AG08395 (cell line): ENCODE measurements at regions not wholly inside any gene's neighbourhood (a gene's known extent, or its start where the extent isn't known, plus 50 kb on each side); places are given as distances from the start of the nearest gene placed in this dataset.
"Not testable (repeated sequence)": the region's sequence is repeated elsewhere in the genome, so short reads cannot be mapped to it uniquely, and the experiment has no call there.

ENCODE experiments used
- DNase-seq: peaks from one replicate; pipeline ENCODE4 v3.0.0; 2012; ENCODE audit warnings: mixed read lengths, low spot score

GRCh38 chr1:229924639-229925038, 142.4 kb upstream of the GALNT2 start:
- DNase-seq = no peak

DNA sequence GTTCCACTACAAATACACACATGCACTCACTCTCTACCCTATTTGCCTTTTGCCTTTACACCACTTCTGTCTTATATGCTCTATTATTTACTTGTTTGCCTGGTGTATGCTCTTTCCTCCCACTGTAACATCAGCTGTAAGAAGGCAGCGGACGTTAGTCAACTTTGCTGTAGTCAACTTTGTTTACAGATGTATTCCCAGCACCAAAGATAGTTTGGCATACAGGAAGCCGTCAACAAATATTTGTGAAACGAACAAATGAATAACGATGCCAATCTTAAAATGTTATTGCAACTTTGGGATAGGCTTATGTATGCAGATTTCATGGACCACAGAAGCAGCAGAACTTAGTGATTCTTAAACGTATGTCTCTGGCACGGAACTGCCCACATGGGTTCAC, 138.3 kb upstream of the GALNT2 start:
- no peak for DNase-seq

DNA sequence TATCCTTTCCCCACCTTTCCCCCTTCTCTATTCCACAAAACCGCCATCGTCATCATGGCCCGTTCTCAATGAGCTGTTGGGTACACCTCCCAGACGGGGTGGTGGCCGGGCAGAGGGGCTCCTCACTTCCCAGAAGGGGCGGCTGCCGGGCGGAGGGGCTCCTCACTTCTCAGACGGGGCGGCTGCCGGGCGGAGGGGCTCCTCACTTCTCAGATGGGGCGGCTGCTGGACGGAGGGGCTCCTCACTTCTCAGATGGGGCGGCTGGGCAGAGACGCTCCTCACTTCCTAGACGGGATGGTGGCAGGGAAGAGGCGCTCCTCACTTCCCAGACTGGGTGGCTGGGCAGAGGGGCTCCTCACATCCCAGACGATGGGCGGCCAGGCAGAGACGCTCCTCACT, 135.3 kb upstream of the GALNT2 start:
- DNase-seq = not testable (repeated sequence)

DNA sequence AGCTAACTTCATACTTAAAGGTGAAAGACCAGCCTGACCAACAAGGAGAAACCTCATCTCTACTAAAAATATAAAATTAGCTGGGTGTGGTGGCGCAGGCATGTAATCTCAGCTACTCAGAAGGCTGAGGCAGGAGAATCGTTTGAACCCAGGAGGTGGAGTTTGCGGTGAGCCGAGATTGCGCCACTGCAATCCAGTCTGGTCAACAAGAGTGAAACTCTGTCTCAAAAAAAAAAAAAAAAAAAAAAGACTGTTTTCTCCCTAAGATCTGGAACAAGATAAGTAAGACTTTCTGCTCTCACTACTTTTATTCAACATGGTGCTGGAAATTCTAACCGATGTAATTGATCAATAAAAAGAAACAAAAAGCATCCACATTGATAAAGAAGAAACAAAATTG, 131.9 kb upstream of the GALNT2 start:
- DNase-seq = not testable (repeated sequence)

DNA sequence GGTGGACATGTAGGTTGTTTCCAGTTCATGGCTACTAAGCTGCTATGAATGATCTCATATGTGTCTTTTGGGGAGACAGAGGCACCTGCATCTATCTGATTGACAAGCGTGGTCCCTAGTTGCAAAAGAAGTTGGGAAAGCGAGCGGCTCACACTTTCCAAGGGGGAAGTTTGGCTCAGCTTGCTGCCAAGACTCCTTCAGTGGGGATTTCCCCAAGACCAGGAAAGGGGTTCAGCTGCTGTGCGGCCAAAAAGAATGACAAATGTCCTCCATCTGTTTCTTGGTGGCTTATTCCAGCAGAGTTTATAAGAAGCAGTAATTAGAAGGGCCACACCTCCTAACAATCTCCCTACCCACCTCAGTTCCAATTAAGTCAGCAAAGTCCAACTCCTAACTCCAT, 128.5 kb upstream of the GALNT2 start:
- DNase-seq = no peak

DNA sequence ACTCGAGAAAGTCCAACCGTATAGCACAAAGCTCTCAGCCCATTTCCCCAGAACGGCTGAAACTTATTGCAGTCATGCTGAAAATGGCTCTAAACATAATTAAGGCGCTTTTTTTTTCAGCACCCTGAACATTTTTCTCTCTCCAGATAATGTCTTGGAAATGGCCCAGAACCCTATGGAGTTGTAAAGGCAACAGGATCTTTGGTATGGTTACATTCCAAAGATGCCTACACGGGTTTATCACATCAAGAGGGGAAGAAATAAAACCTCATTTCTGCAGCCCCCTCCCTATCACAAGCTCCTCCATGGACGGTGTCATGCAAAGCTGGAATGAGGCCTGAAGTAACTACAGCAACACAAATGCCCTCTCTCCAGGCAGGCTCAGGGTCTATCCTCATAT, 126.4 kb upstream of the GALNT2 start:
- DNase-seq = no peak

DNA sequence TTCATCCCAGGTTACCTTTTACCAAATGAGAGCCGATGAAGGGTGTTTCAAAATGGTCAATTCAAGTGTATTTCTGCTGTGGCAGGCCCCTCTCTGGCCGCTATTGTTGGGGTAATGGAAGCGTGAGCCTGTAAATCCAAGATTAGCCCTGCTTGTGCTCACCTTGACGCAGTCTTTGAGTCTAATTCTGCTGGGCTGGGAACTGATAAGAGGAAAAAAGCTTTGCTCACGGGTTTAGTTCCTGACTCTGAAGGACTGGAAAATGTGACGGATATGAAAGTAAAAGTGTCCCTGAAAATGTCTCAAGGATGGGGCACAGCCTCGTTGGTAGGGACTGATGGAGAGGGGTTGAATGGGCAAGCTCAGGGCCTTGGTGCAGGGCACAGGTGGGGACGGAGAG, 125.9 kb upstream of the GALNT2 start:
- DNase-seq = no peak

DNA sequence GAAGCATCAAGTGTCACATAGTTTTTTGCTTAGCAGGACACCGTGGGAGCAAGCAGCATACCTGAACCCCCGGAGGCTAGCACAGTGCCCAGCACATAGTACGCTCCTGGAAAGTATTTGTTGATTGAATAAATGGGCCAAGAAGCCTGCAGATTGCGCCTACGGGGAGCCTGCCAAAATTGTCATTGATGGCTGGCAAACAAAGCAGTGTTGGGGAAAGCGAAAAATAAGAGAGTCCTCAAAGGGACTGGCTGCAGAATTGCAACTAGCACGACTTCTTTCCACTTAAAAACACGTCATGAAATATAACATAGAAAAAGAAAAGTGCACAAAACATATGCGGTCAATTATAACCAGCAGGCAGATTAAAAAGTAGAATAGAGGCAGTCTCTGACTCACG, 125.2 kb upstream of the GALNT2 start:
- DNase-seq = no peak

GRCh38 chr1:229942501-229942900, 124.5 kb upstream of the GALNT2 start:
- no peak for DNase-seq

GRCh38 chr1:229943148-229943714, 123.8 kb upstream of the GALNT2 start:
- no peak for DNase-seq

- no peak for DNase-seq
Measured at GRCh38 chr1:229943988-229944743, 122.9 kb upstream of the GALNT2 start.

- no peak for DNase-seq
Measured at GRCh38 chr1:229945795-229946194, 121.2 kb upstream of the GALNT2 start.

- no peak for DNase-seq
Measured at GRCh38 chr1:229947968-229948367, 119.1 kb upstream of the GALNT2 start.

GRCh38 chr1:229948438-229948837, 118.6 kb upstream of the GALNT2 start:
- DNase-seq = no peak

DNA sequence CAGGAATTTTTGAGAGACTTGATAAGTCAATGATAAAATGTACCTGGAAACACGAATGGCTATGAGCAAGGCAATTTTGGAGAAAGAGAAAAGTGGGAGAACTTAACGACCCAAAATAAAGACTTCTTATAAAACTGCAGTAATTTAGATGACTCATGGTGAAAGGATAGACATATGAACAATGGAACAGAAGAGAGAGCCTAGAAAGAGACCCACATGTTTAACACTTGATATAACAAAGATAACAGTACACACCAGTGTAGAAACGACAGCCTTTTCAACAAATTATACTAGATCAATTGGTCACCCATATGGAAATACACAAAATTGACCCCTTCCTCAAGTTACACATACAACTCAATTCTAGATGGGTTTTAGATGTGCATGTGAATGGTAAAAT, 117.5 kb upstream of the GALNT2 start:
- no peak for DNase-seq

DNA sequence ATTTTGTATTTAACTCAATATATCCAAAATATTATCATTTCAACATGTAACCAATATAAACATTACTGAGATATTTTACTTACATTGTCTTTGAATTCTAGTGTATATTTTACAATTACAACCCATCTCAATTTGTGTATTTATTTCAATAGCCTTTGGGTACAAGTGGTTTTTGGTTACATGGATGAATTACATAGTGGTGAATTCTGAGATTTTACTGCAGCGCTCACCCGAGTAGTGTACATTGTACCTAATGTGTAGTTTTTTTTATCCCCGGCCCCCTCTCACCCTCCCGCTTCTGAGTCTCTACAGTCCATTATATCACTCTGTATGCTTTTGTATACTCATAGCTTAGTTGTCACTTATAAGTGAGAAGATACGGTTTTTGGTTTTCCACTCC, 117.0 kb upstream of the GALNT2 start:
- no peak for DNase-seq

DNA sequence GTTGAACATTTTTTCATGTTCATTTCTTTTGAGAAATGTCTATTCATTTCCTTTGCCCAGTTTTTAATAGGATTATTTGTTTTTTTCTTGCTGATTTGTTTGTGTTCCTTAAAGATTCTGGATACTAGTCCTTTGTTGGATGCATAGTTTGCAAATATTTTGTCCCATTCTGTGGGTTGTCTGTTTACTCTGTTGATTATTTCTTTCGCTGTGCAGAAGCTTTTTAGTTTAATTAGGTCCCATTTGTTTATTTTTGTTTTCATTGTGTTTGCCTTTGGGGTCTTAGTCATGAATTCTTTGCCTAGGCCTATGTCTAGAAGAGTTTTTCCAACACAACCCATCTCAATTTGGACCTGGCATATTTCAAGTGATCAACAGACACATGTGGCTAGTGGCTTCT, 116.1 kb upstream of the GALNT2 start:
- no peak for DNase-seq

GRCh38 chr1:229951856-229952534, 115.0 kb upstream of the GALNT2 start:
- DNase-seq = no peak

DNA sequence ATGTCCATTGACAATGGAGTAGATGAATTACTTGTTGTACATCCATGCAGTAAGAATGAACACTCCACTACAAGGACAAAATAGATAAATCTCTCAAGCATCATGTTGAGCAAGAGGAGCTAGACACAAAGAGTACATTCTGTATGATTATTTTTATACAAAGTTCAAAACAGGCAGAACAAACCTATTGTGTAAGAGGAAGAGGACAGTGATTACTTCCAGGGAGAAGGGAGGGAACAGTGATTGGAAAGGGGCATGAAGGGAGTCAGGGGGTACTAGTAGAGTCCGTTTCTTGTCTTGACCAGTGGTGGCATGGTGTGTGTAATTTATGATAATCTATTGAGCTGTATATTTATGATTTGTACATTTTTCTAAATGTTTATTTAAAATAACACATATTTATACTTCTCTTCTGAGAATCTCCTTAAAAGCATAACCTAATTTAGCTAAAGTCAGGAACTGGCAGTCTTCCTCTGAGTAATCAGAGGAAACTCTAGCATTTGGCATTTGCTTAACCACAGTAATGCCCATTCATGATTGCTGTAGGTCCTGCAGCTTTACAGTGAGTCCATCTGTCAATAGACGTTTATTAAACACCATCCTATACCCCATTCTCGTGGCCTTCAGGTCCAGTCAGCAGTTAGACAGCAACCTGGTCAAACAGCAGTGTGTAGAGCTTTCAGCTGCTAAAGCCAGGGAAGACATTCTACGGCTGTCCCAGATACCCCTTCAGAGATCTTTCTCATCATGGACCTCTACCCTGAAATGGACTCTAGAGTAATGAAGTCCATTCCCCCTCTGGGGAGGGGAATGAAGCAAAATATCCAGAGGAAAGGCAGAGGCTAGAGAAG, 114.1 kb upstream of the GALNT2 start:
- no peak for DNase-seq

DNA sequence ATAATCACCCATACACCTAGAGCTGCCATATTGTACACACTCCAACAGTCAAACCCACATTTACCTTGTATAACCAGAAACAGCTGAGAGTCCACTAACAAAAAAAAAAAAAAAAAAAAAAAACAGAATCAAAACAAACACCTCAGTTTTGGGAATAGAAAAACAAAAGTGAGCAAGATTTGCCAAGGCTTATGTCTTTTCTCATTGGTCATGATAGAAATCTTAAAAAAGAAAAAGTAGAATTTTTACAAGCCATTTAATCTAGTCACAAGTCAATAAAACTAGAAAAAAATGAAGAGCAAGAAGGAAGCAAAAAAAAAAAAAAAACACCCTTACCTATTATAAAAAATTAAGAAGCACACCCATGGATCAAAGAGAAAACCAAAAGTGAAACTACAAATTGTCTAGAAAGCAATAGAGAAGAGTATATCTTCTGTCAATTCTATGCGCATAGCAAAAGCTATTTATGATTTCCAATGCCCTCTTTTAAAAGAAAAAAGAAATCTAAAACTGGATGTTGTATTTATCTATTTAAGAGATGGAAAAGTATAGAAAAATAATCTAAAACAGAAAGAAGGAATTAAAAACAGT, 113.2 kb upstream of the GALNT2 start:
- DNase-seq = no peak

DNA sequence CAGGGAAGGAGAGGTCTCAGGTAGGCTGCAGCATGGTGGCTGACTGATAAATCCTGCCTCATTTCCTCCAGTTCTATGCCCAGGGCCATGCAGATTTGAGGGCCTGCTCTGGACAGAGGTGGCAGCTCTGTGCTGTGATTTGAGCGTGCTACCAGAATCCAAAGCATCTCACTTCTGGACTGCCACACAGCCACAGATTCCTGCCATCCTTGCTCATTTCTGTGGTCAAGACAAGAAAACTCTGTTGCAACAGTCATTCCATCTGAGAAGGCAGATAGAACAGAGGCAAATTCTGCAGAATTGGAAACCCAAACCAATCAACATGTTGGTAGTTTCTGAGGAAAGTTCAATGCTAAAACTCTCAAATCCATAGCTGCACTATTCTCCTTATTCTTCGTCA, 102.8 kb upstream of the GALNT2 start:
- no peak for DNase-seq

DNA sequence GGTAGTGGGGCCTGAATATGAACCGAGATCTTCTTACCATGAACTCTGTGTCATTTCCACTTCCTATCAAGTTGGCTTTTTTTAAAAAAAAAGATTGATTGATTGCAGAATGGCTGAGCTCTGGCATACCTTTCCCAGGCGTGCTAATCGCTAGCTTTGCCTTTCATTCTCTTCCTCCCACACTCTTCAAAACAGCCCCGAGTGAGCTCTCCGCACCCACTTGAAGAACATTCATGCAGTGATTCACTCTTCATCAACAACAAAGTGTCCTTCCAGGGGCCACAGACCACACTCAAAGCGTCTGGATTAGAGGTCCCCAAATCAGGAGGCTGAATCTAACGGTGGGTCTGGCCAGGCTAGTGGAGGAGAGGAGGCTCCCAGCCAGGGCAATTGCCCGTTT, 96.3 kb upstream of the GALNT2 start:
- DNase-seq = no peak
